ENCODE measurements at regions not wholly inside any gene's neighbourhood (a gene's known extent, or its start where the extent isn't known, plus 50 kb on each side); places are given as distances from the start of the nearest gene placed in this dataset.

GRCh38 chr4:137664416-137664815 is 132.1 kb upstream of the PCDH18 start:
- peak; percentile 90 for DNase-seq

- peak; percentile 96 for DNase-seq
Observed at GRCh38 chr4:137664046-137664387, 131.7 kb upstream of the PCDH18 start.

- DNase-seq, result peak; percentile 32
Observed at GRCh38 chr4:137663251-137664045, 131.2 kb upstream of the PCDH18 start.

DNA sequence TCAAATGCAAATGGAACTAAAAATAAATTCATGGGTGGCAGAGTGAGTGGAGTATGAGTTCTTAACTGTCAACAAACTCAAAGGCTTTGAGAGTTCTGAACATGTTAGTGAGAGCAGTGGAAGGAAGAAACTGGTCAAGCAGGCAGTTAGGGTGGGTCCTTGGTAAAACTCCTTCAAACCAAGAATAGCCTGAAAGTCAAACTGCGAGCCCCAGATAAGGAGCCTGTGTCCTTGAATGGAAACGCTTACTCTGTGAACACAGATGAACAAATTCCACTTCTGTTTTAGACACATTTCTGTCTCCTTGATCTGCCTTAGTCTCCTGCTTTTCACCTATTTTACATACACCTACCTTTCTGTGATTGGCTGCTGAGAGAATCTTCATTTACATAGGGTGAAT is 129.4 kb upstream of the PCDH18 start:
- no peak for DNase-seq

DNA sequence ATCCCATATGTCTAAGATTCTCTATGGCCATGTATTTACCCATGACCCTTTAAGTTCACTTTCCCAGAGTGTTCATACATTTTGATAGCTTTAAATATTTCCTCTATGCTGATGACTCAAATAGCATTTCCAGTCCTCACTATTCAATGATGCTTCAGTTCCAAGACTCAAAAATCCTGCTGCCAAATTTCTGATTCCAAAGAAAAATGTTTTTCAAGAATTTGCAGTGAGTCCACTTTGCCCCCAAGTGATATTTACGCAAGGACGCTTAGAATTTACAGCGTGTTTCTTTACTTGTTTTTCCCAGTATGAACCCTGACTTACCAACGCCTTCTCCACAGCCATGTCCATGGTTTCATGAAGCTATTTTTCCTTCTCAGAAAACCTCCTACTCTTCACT is 127.9 kb upstream of the PCDH18 start:
- DNase-seq, result peak; percentile 78

DNA sequence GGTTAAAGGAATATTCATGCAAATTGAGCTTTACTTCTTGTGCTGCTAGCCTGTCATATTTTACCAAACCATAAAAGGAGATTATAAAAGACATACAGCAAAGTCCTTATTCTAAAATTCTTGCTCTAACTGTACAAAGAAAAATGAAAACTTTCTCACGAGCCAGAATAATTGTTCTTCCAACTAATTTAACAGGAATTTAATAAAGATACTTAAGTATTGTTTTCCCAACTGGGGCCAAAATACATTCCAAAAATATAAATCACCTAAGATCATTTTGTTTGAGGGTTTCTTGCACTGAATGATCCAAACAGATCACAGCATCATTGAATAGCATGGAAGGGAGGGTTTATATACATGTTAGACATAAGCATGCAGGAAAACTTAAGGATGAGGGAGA is 127.1 kb upstream of the PCDH18 start:
- peak; percentile 93 for DNase-seq

GRCh38 chr4:137656661-137657060 is 124.4 kb upstream of the PCDH18 start:
- DNase-seq, result peak; percentile 27

DNA sequence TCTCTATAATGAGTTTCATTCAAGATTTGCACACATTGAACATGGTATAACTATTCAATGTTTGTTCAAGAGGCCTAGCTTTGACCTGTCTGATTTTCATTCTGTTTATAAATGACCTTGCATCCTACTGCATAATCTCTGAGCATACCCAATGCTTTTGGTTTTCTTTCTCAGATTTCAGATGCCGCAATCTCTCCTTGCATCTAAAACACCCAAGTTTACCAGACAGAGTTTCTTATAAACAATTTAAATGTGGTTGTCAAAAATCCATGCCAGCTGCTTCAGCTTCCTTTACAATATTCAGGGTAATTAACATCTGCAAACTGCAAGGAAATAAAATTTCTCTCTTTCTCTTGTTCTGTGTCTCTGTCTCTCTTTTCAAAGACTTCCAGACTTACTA is 123.0 kb upstream of the PCDH18 start:
- DNase-seq, result no peak

- DNase-seq, result peak; percentile 74
Observed at GRCh38 chr4:137651128-137651527, 118.8 kb upstream of the PCDH18 start.

- DNase-seq, result no peak
Observed at GRCh38 chr4:137649711-137650450, 117.6 kb upstream of the PCDH18 start.

DNA sequence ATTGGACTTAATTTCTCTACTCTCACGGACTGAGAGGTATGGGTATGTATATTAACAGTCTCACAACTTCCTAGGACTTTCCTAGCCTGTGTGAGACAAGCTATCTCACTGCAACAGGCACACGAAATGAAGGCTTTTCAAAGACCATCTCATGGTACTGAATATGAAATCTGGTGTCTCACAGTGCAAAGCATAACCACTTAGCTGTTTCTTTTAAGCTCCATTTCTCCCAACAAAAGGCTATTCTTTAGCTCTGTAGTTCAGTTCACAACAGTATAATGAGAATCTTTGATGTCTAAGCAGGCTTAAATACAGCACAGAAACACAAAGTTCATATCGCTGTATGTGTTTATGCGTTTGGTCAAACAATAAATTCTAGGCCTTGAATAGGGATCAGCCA is 116.2 kb upstream of the PCDH18 start:
- DNase-seq, result no peak

- DNase-seq, result no peak
Observed at GRCh38 chr4:137647375-137647774, 115.1 kb upstream of the PCDH18 start.

DNA sequence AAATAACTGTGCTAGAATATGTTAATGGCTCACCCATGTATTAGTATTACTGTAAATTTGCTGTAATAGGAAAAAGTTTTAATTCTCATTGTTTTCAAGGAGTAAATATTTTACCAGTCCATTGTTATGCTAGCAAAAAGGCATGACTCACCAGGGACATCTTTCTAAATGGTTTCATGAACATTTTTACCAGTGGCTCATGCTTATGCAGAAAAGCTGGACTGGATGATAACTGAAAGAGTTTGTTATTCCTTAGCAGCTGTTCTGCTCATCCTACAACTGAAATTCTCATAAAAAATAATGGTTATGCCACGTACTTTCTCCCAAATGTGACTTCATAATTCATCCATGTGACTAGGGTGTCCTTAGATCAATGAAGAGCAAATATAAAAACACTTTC is 111.9 kb upstream of the PCDH18 start:
- DNase-seq, result peak; percentile 62

GRCh38 chr4:137641544-137641943 is 109.2 kb upstream of the PCDH18 start:
- peak; percentile 36 for DNase-seq

GRCh38 chr4:137640838-137641158 is 108.5 kb upstream of the PCDH18 start:
- DNase-seq, result no peak

DNA sequence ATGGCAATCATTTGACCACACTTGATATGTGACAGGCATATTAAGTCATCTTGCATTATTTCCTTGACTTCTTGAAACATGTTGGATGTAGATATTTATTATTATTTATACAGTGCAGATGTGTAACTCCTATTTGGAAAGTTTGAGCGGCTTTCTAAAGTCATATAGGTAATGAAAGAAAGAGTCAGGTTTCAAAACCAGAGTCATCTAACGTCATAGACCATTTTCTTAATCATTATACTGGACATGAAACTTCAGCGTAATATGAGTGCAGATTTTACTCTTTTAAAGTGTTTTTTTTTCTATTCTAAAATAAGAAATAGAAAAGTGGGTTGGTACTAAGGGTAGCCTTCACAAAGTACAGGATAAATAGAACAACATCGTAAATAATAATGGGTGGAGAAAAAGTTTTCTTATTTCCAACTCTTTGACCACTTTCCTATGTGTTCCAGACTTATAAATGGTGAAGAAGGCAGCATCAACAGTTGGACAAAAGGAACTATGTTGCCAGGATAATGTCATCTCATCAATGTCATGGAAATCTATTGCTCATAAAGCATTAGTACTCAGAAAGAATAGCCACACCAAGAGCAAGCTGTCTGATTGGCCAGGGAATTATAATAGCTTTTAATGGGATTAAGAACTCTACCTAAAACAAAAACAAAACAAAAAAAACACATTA is 108.0 kb upstream of the PCDH18 start:
- no peak for DNase-seq

DNA sequence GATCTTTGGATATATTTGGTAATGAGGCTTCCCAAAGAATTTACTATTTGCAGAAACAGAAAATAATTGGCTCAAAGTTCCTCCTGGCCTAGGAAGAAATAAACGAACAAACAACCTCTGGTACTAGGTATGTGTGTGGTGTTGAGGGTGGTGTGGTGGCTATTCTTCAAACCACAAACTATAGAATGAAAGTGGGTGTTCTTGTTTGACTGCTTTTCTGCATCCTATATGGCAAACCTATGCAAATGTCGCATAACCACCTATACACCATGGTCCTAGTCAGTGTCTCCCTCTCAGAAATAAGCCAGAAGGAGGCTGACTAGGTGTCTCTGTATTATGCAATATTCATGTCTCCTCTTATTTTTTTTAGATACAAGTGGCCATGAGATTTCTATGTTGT is 106.6 kb upstream of the PCDH18 start:
- DNase-seq, result no peak

- no peak for DNase-seq
Observed at GRCh38 chr4:137635601-137636000, 103.3 kb upstream of the PCDH18 start.

DNA sequence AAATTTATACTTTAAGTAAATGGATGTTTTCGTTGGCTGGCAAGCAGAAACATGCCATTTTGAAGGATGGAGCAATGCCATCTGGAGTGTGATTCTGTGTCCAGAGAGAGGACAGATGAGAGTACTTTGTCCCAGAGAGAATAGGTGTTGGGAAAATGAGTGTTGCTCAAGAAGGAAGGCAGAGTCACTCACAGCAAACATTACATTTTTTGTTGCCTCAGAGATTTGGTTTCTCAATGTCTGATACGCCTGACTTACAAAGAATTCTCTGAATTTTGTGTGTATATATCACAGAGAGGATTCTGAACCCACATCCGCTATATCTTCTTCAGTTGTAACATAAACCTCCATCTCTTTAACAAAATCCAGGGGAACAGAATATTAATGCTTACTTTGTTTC is 102.8 kb upstream of the PCDH18 start:
- no peak for DNase-seq

- no peak for DNase-seq
Observed at GRCh38 chr4:137632842-137633241, 100.5 kb upstream of the PCDH18 start.

DNA sequence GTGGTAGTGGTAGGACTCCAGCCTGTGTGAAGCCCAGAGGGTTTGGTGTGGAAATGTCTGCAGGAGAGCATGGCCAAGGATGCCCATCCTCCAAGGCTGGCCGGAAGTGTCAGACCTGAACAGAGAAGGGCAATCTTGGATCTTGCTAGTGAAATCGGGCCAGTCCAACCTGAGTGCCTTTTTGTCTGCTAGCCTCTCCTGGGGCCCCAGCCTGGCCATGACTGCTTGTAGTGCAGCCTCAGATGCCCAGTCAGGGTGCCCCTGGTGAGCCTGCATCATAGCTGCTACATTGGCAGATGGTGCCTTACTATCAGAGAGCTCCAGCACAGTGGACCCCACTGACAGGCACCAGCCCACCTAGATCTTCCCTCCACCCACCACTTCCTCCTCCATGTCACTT is 99.3 kb upstream of the PCDH18 start:
- no peak for DNase-seq

GRCh38 chr4:137630252-137630651 is 98.0 kb upstream of the PCDH18 start:
- DNase-seq, result no peak

DNA sequence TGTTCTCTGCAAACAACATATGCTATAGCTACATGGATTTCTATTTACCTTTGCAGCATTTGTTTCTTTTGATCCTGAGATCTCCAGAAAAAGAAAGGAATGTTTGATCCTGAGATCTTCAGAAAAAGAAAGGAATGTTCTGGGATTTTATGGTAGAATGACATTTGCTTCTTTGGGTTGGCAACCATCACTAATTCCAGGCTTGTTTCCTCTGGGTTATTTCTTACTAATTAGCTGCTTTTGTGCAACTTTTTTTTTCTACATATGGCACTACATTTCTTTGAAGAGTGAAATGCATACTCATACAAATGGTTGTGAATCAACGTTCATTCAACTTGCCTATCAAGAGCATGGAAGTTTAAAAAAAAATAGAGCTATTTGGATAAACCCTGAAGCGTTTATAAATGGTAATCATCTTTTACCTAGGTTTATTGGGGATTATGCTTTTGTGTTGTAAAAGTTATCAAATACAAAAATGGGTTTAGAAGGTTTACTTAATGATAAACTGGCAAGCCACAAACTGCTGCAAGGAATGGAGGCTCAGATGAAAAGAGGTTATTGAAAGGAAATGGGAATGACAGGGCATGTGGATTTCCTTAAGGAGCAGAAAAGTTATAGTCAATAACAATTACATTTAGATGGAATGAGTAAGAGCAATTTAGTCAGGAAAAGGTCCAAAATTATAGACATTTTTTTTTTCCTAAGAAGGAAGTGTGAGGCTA is 95.6 kb upstream of the PCDH18 start:
- no peak for DNase-seq

All from fibroblast of skin of back (primary cell).